ENCODE measurements at regions not wholly inside any gene's neighbourhood (a gene's known extent, or its start where the extent isn't known, plus 50 kb on each side); places are given as distances from the start of the nearest gene placed in this dataset.

- H3K9me3 ChIP-seq: no peaks in the 10 kb centered on the region
- H3K4me1 ChIP-seq: no peaks in the 10 kb centered on the region
- ChIA-PET CTCF (interaction anchor here (0.6 kb wide), 1 partner anchor 499 kb away, joined by 3 read pairs; no protein-coding TSS in a partner anchor), POLR2A (no interaction called here)
- TF ChIP-seq MAZ (IDR thresholded peaks at IDR 0.05; ENCODE audit: borderline replicate concordance, low read depth, low read length) (no peak), FOSL2 (IDR thresholded peaks at IDR 0.05) (no peak), FOSL2 (CRISPR knock-in tag; IDR thresholded peaks at IDR 0.05) (no peak), RCOR1 (IDR thresholded peaks at IDR 0.05; ENCODE audit: low read depth, low read length) (no peak), PBX3 (IDR thresholded peaks at IDR 0.05) (no peak), ELK1 (IDR thresholded peaks at IDR 0.05; ENCODE audit: low read depth, low read length) (no peak), HMGXB4 (CRISPR knock-in tag; IDR thresholded peaks at IDR 0.05; ENCODE audit: borderline replicate concordance) (no peak), RAD21 (conservative IDR thresholded peaks at IDR 0.05 in 1 of 2, IDR thresholded peaks at IDR 0.05 in 1 of 2) (no peak), TP53 (CRISPR knock-in tag; IDR thresholded peaks at IDR 0.05) (no peak), POLR2AphosphoS2 (conservative IDR thresholded peaks at IDR 0.05; ENCODE audit: low read length) (no peak), NFE2L2 (conservative IDR thresholded peaks at IDR 0.05; ENCODE audit: low read length) (peak; percentile 49; the same call in 1 of the 2 replicates), BHLHE40 (IDR thresholded peaks at IDR 0.05; ENCODE audit: low read depth, low read length) (no peak), HES2 (IDR thresholded peaks at IDR 0.05) (no peak), JUNB (IDR thresholded peaks at IDR 0.05) (no peak), HOXA7 (CRISPR knock-in tag; IDR thresholded peaks at IDR 0.05) (no peak), MAFK (IDR thresholded peaks at IDR 0.05; ENCODE audit: partially characterized antibody) (peak; percentile 76), RNF2 (IDR thresholded peaks at IDR 0.05; ENCODE audit: borderline replicate concordance, low read depth) (no peak)
- no peak overlapping the region for H3K4me2 ChIP-seq
- H3K27ac ChIP-seq: no peak overlapping the region
- no peak for FAIRE-seq
- no peak for DNase-seq (ENCODE audit: low read depth in 1 of 2, low spot score in 1 of 2)
- ATAC-seq: no peak
- WGBS (ENCODE audit: missing lambda C conversion rate): 18% methylated on average over 8 of the region's 8 CpGs
- H3K4me3 ChIP-seq: no peak overlapping the region
These were observed 1404.2 kb upstream of the CELF2 start for GRCh38 chr10:9613338-9614075.

GRCh38 chr10:9615189-9615588 lies 1402.5 kb upstream of the CELF2 start:
- ATAC-seq: no peak
- FAIRE-seq: no peak
- TF ChIP-seq ZFP36 (IDR thresholded peaks at IDR 0.05; ENCODE audit: borderline replicate concordance, partially characterized antibody) (no peak), ESRRA (IDR thresholded peaks at IDR 0.05; ENCODE audit: borderline replicate concordance, low read length) (no peak), RARB (CRISPR knock-in tag; IDR thresholded peaks at IDR 0.05) (no peak), HOXA7 (CRISPR knock-in tag; IDR thresholded peaks at IDR 0.05) (no peak), CBX8 (IDR thresholded peaks at IDR 0.05) (no peak), FOSL2 (IDR thresholded peaks at IDR 0.05) (no peak), FOSL2 (CRISPR knock-in tag; IDR thresholded peaks at IDR 0.05) (no peak), MAFK (IDR thresholded peaks at IDR 0.05; ENCODE audit: partially characterized antibody) (no peak), EHMT2 (IDR thresholded peaks at IDR 0.05; ENCODE audit: low read depth) (no peak)
- POLR2A ChIA-PET: no interaction called here
- H3K4me1 ChIP-seq: no peaks in the 10 kb centered on the region
- no peaks in the 10 kb centered on the region for H3K9me3 ChIP-seq
- DNase-seq (ENCODE audit: low read depth in 1 of 2, low spot score in 1 of 2): no peak
- 1% methylated on average over 3 of the region's 3 CpGs for WGBS (ENCODE audit: missing lambda C conversion rate)
- CTCF ChIA-PET: no interaction called here
- H3K27ac ChIP-seq: no peak overlapping the region
- no peak overlapping the region for H3K4me3 ChIP-seq
- no peak overlapping the region for H3K4me2 ChIP-seq
